GM12878 (cell line): ENCODE measurements at regions not wholly inside any gene's neighbourhood (a gene's known extent, or its start where the extent isn't known, plus 50 kb on each side); places are given as distances from the start of the nearest gene placed in this dataset.

Experiments
- EP300 ChIP-seq, 2 experiments: fragments of 150-350 bp in 1 of 2; IDR thresholded peaks; 2 replicates each; pipeline ENCODE4 v1.6.1; 2011 to 2012; ENCODE audit warnings: low read depth in 2 of 2, low read length in 2 of 2, borderline replicate concordance in 1 of 2, improper control_type of control experiment in 1 of 2, inconsistent platforms in 1 of 2; ENCODE audit not compliant: control insufficient read depth in 1 of 2
- MXI1 ChIP-seq: fragments of 150-350 bp; IDR thresholded peaks from 2 replicates; pipeline ENCODE4 v1.6.1; 2011; ENCODE audit warnings: low read depth, mild to moderate bottlenecking, inconsistent platforms, low read length, improper control_type of control experiment
- YBX1 ChIP-seq: fragments of 450-650 bp; IDR thresholded peaks from 2 replicates; pipeline ENCODE4 v1.6.1; 2016; ENCODE audit warnings: antibody characterized with exemption
- TF ChIP-seq, protein P1 (sequence below), 3 experiments: IDR thresholded peaks in 2 of 3; conservative IDR thresholded peaks in 1 of 3; 2 replicates each; pipeline ENCODE4 v1.5.1; 2011; ENCODE audit warnings: low read depth in 3 of 3, low read length in 3 of 3, mild to moderate bottlenecking in 3 of 3, control low read depth in 2 of 3, moderate library complexity in 2 of 3, inconsistent platforms in 1 of 3, mixed read lengths in 1 of 3; ENCODE audit not compliant: control insufficient read depth in 2 of 3, insufficient read depth in 1 of 3; ENCODE audit errors: extremely low read depth in 1 of 3
- TF ChIP-seq, protein P2 (sequence below): fragments of 450-650 bp; IDR thresholded peaks from 2 replicates; pipeline ENCODE4 v1.6.1; 2016; ENCODE audit warnings: mild to moderate bottlenecking

DNA sequence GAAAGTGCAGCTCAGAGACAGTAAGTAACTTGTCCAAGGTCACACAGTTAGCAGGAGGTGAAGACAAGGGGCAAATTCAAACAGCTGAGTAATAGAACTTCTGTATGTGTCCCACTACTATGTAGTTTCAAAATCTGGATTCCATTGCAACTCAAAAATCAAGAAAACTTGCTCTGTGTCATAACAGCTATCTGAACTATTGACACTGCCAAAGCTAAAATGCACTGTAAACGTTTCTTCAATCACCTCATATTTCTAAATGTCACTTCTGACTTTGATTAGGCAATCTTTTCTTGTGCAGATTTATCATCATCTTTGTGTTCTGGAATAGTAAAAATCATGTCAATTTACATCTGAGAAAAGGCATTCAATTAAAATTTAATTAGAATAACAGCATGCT is 957.6 kb downstream of the MRPL39 start:
- TF ChIP-seq, protein P1, sequence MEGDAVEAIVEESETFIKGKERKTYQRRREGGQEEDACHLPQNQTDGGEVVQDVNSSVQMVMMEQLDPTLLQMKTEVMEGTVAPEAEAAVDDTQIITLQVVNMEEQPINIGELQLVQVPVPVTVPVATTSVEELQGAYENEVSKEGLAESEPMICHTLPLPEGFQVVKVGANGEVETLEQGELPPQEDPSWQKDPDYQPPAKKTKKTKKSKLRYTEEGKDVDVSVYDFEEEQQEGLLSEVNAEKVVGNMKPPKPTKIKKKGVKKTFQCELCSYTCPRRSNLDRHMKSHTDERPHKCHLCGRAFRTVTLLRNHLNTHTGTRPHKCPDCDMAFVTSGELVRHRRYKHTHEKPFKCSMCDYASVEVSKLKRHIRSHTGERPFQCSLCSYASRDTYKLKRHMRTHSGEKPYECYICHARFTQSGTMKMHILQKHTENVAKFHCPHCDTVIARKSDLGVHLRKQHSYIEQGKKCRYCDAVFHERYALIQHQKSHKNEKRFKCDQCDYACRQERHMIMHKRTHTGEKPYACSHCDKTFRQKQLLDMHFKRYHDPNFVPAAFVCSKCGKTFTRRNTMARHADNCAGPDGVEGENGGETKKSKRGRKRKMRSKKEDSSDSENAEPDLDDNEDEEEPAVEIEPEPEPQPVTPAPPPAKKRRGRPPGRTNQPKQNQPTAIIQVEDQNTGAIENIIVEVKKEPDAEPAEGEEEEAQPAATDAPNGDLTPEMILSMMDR (IDR thresholded peaks at IDR 0.05 in 2 of 3, conservative IDR thresholded peaks at IDR 0.05 in 1 of 3; ENCODE audit: control insufficient read depth in 2 of 3, extremely low read depth in 1 of 3, insufficient read depth in 1 of 3, low read depth in 3 of 3, low read length in 3 of 3), result no peak
- TF ChIP-seq EP300 (IDR thresholded peaks at IDR 0.05; ENCODE audit: borderline replicate concordance in 1 of 2, control insufficient read depth in 1 of 2, low read depth in 2 of 2, low read length in 2 of 2) (no peak), MXI1 (no peak), YBX1 (no peak)
- TF ChIP-seq, protein P2, sequence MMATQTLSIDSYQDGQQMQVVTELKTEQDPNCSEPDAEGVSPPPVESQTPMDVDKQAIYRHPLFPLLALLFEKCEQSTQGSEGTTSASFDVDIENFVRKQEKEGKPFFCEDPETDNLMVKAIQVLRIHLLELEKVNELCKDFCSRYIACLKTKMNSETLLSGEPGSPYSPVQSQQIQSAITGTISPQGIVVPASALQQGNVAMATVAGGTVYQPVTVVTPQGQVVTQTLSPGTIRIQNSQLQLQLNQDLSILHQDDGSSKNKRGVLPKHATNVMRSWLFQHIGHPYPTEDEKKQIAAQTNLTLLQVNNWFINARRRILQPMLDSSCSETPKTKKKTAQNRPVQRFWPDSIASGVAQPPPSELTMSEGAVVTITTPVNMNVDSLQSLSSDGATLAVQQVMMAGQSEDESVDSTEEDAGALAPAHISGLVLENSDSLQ, result no peak
